ENCODE measurements at regions not wholly inside any gene's neighbourhood (a gene's known extent, or its start where the extent isn't known, plus 50 kb on each side); places are given as distances from the start of the nearest gene placed in this dataset.

- Histone ChIP-seq H3K4me3 (replicated peaks; ENCODE audit: insufficient read depth, low read length) (no peak overlapping the region), H3K27me3 (ENCODE audit: insufficient read depth, poor library complexity, severe bottlenecking) (no peaks in the 10 kb centered on the region), H3K27ac (replicated peaks) (no peak overlapping the region)
- no peak for TF ChIP-seq REST (IDR thresholded peaks at IDR 0.05; ENCODE audit: insufficient replicate concordance, low read depth)
- TF ChIP-seq CTCF (IDR thresholded peaks at IDR 0.05; ENCODE audit: insufficient read depth, low read length): no peak
- TF ChIP-seq SPI1 (IDR thresholded peaks at IDR 0.05; ENCODE audit: borderline replicate concordance, low read depth): no peak
- TF ChIP-seq POLR2AphosphoS5 (IDR thresholded peaks at IDR 0.05; ENCODE audit: low read depth): no peak
- no peak for TF ChIP-seq GABPA (IDR thresholded peaks at IDR 0.05; ENCODE audit: low read depth)
- DNase-seq (ENCODE audit: low read depth in 1 of 2, low spot score in 1 of 2): no peak
Measured at GRCh38 chr18:51692612-51693011, 495.1 kb upstream of the MEX3C start.

- no peaks in the 10 kb centered on the region for H3K27me3 ChIP-seq (ENCODE audit: insufficient read depth, poor library complexity, severe bottlenecking)
- DNase-seq (ENCODE audit: low read depth in 1 of 2, low spot score in 1 of 2): no peak
- H3K4me3 ChIP-seq (replicated peaks; ENCODE audit: insufficient read depth, low read length): no peak overlapping the region
- TF ChIP-seq CTCF (IDR thresholded peaks at IDR 0.05; ENCODE audit: insufficient read depth, low read length) (no peak), POLR2AphosphoS5 (IDR thresholded peaks at IDR 0.05; ENCODE audit: low read depth) (no peak), SPI1 (IDR thresholded peaks at IDR 0.05; ENCODE audit: borderline replicate concordance, low read depth) (no peak), GABPA (IDR thresholded peaks at IDR 0.05; ENCODE audit: low read depth) (no peak), REST (IDR thresholded peaks at IDR 0.05; ENCODE audit: insufficient replicate concordance, low read depth) (no peak)
- no peak overlapping the region for H3K27ac ChIP-seq (replicated peaks)
Measured at GRCh38 chr18:51711298-51711889, 513.9 kb upstream of the MEX3C start.

GRCh38 chr18:51712821-51713220 lies 515.3 kb upstream of the MEX3C start:
- Histone ChIP-seq H3K4me3 (replicated peaks; ENCODE audit: insufficient read depth, low read length) (no peak overlapping the region), H3K27me3 (ENCODE audit: insufficient read depth, poor library complexity, severe bottlenecking) (peaks cover 2% of the 10 kb centered on the region), H3K27ac (replicated peaks) (no peak overlapping the region)
- DNase-seq (ENCODE audit: low read depth in 1 of 2, low spot score in 1 of 2): no peak
- no peak for TF ChIP-seq REST (IDR thresholded peaks at IDR 0.05; ENCODE audit: insufficient replicate concordance, low read depth)
- no peak for TF ChIP-seq GABPA (IDR thresholded peaks at IDR 0.05; ENCODE audit: low read depth)
- TF ChIP-seq SPI1 (IDR thresholded peaks at IDR 0.05; ENCODE audit: borderline replicate concordance, low read depth): no peak
- TF ChIP-seq POLR2AphosphoS5 (IDR thresholded peaks at IDR 0.05; ENCODE audit: low read depth): no peak
- no peak for TF ChIP-seq CTCF (IDR thresholded peaks at IDR 0.05; ENCODE audit: insufficient read depth, low read length)

All from HL-60 (cell line).